HEK293 (cell line): ENCODE measurements at regions not wholly inside any gene's neighbourhood (a gene's known extent, or its start where the extent isn't known, plus 50 kb on each side); places are given as distances from the start of the nearest gene placed in this dataset.

Experiments used
- CTCF ChIA-PET: fragments of 350-600 bp; formaldehyde crosslinking; extraction: SDS; loops from one replicate; lab custom pipeline; 2021; ENCODE audit warnings: antibody characterized with exemption; lab: Yijun Ruan, JAX
- POLR2A ChIA-PET: fragments of 300-600 bp; formaldehyde crosslinking; extraction: SDS; loops from one replicate; lab custom pipeline; 2020; ENCODE audit warnings: antibody characterized with exemption, inconsistent platforms; lab: Yijun Ruan, JAX
- H3K27ac ChIP-seq: fragments of 200-500 bp; sonication (Bioruptor generic); 2 replicates; pipeline ENCODE4 v1.5.1; 2014; ENCODE audit warnings: low read depth, low read length, control low read depth, inconsistent platforms; ENCODE audit errors: extremely low read depth
- H3K36me3 ChIP-seq, 2 experiments: fragments of 200-500 bp in 1 of 2; sonication (Bioruptor generic) in 1 of 2; 1 replicate in 1 of 2; 2 replicates in 1 of 2; pipeline ENCODE4 v1.5.1; 2014 to 2017; ENCODE audit warnings: inconsistent platforms in 2 of 2, low read length in 2 of 2; ENCODE audit not compliant: control insufficient read depth in 2 of 2, insufficient read depth in 1 of 2
- H3K4me1 ChIP-seq: fragments of 200-500 bp; sonication (Bioruptor generic); 2 replicates; pipeline ENCODE4 v1.5.1; 2014; ENCODE audit warnings: mild to moderate bottlenecking, low read length, inconsistent platforms; ENCODE audit not compliant: control insufficient read depth, insufficient read depth
- H3K4me3 ChIP-seq: 2 replicates; pipeline ENCODE4 v1.5.1; 2011; ENCODE audit warnings: low read depth, mild to moderate bottlenecking, control low read depth, low read length, moderate library complexity
- H3K9me3 ChIP-seq: fragments of 200-500 bp; sonication (Bioruptor generic); 2 replicates; pipeline ENCODE4 v1.5.1; 2014; ENCODE audit warnings: low read depth, low read length, inconsistent platforms; ENCODE audit not compliant: control insufficient read depth, insufficient read depth
- GLI4 ChIP-seq: fragments of 450-650 bp; formaldehyde crosslinking; IDR thresholded peaks from 2 replicates; pipeline ENCODE4 v1.5.1; 2016; ENCODE audit warnings: missing biosample characterization, missing genetic modification characterization
- KLF7 ChIP-seq: fragments of 450-650 bp; formaldehyde crosslinking; IDR thresholded peaks from 2 replicates; pipeline ENCODE4 v1.5.1; 2016; ENCODE audit warnings: missing biosample characterization, missing genetic modification characterization, borderline replicate concordance
- REPIN1 ChIP-seq: fragments of 450-650 bp; formaldehyde crosslinking; IDR thresholded peaks from 2 replicates; pipeline ENCODE4 v1.5.1; 2017; ENCODE audit warnings: missing biosample characterization, missing genetic modification characterization, low read depth
- SALL2 ChIP-seq: fragments of 450-650 bp; formaldehyde crosslinking; IDR thresholded peaks from 2 replicates; pipeline ENCODE4 v1.5.0; 2017; ENCODE audit warnings: missing biosample characterization, mild to moderate bottlenecking, missing genetic modification characterization, borderline replicate concordance
- SP3 ChIP-seq: fragments of 450-650 bp; formaldehyde crosslinking; IDR thresholded peaks from 2 replicates; pipeline ENCODE4 v1.5.1; 2016; ENCODE audit warnings: missing biosample characterization, missing genetic modification characterization
- ZFP37 ChIP-seq: fragments of 450-650 bp; formaldehyde crosslinking; IDR thresholded peaks from 2 replicates; pipeline ENCODE4 v1.5.1; 2016; ENCODE audit warnings: missing biosample characterization, missing genetic modification characterization
- ZNF211 ChIP-seq: fragments of 450-650 bp; formaldehyde crosslinking; IDR thresholded peaks from 2 replicates; pipeline ENCODE4 v1.5.1; 2016; ENCODE audit warnings: low read depth, missing biosample characterization, missing genetic modification characterization
- ZNF48 ChIP-seq: fragments of 450-650 bp; formaldehyde crosslinking; IDR thresholded peaks from 2 replicates; pipeline ENCODE4 v1.5.1; 2016; ENCODE audit warnings: missing biosample characterization, missing genetic modification characterization
- ZNF530 ChIP-seq: fragments of 450-650 bp; formaldehyde crosslinking; IDR thresholded peaks from 2 replicates; pipeline ENCODE4 v1.5.1; 2016; ENCODE audit warnings: low read depth, missing biosample characterization, missing genetic modification characterization
- ZNF555 ChIP-seq: fragments of 450-650 bp; formaldehyde crosslinking; conservative IDR thresholded peaks from 2 replicates; pipeline ENCODE4 v1.5.1; 2017; ENCODE audit warnings: missing biosample characterization, mild to moderate bottlenecking, missing genetic modification characterization, inconsistent platforms
- ZNF560 ChIP-seq: fragments of 450-650 bp; formaldehyde crosslinking; IDR thresholded peaks from 2 replicates; pipeline ENCODE4 v1.5.1; 2017; ENCODE audit warnings: missing biosample characterization, missing genetic modification characterization, borderline replicate concordance
- ZNF585B ChIP-seq: fragments of 450-650 bp; formaldehyde crosslinking; IDR thresholded peaks from 2 replicates; pipeline ENCODE4 v1.5.1; 2016; ENCODE audit warnings: missing biosample characterization, missing genetic modification characterization
- ZNF610 ChIP-seq: fragments of 450-650 bp; formaldehyde crosslinking; IDR thresholded peaks from 2 replicates; pipeline ENCODE4 v1.5.1; 2016; ENCODE audit warnings: missing biosample characterization, missing genetic modification characterization, borderline replicate concordance
- ZNF791 ChIP-seq: fragments of 450-650 bp; formaldehyde crosslinking; IDR thresholded peaks from 2 replicates; pipeline ENCODE4 v1.5.1; 2016; ENCODE audit warnings: missing biosample characterization, missing genetic modification characterization
- ZNF792 ChIP-seq: fragments of 450-650 bp; formaldehyde crosslinking; IDR thresholded peaks from 2 replicates; pipeline ENCODE4 v1.5.1; 2016; ENCODE audit warnings: missing biosample characterization, missing genetic modification characterization
- ZNF830 ChIP-seq: fragments of 450-650 bp; IDR thresholded peaks from 2 replicates; pipeline ENCODE4 v1.5.0; 2018; ENCODE audit warnings: missing biosample characterization, missing genetic modification characterization, low read depth, mild to moderate bottlenecking, moderate library complexity
- TF ChIP-seq, protein P1 (sequence below): fragments of 450-650 bp; formaldehyde crosslinking; IDR thresholded peaks from 2 replicates; pipeline ENCODE4 v1.5.1; 2016; ENCODE audit warnings: missing biosample characterization, missing genetic modification characterization, low read depth
- TF ChIP-seq, protein P2 (sequence below): fragments of 450-650 bp; formaldehyde crosslinking; IDR thresholded peaks from 2 replicates; pipeline ENCODE4 v1.5.1; 2017; ENCODE audit warnings: missing biosample characterization, missing genetic modification characterization
- TF ChIP-seq, protein P3 (sequence below): fragments of 450-650 bp; formaldehyde crosslinking; IDR thresholded peaks from 2 replicates; pipeline ENCODE4 v1.5.1; 2016; ENCODE audit warnings: missing biosample characterization, missing genetic modification characterization

DNA sequence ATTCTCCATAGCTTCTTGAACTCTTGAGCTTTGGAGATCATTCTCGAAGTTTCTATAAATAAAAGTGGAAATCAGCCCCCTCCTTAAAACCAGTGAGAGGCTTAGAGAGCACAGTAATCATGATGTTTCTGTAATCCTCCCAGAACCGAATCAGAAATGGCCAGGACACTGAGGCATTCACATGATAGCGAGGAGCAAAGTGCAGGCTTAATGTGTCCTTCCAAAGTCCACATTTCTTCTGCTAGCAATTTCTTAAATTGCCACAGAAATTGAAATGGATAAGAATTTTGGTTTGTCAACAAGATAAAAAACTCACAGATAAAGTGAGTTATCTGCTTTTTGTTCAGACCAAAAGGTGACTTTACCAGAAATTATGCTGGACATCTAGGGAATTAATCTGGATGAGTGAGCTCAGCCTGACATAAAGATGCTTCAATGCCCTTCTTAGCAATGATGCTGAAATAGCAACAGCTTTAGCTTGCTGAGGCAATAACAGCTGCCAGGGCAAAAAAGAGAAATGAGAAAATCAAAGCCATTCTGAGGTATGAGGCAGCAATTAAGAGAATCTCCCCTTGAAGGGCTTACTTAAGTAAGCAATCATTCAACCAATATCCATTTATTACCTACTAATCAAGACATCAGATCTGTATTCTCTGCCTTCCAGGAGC is 82.4 kb upstream of the PHLPP1 start (continued):
- TF ChIP-seq, protein P1, sequence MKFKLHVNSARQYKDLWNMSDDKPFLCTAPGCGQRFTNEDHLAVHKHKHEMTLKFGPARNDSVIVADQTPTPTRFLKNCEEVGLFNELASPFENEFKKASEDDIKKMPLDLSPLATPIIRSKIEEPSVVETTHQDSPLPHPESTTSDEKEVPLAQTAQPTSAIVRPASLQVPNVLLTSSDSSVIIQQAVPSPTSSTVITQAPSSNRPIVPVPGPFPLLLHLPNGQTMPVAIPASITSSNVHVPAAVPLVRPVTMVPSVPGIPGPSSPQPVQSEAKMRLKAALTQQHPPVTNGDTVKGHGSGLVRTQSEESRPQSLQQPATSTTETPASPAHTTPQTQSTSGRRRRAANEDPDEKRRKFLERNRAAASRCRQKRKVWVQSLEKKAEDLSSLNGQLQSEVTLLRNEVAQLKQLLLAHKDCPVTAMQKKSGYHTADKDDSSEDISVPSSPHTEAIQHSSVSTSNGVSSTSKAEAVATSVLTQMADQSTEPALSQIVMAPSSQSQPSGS (tag by site-specific recombination), result no peak
- TF ChIP-seq ZFP37 (tag by site-specific recombination) (no peak), SP3 (no peak), ZNF585B (no peak), ZNF530 (tag by site-specific recombination) (no peak), ZNF211 (tag by site-specific recombination) (no peak), KLF7 (tag by site-specific recombination) (no peak), ZNF791 (tag by site-specific recombination) (no peak)

DNA sequence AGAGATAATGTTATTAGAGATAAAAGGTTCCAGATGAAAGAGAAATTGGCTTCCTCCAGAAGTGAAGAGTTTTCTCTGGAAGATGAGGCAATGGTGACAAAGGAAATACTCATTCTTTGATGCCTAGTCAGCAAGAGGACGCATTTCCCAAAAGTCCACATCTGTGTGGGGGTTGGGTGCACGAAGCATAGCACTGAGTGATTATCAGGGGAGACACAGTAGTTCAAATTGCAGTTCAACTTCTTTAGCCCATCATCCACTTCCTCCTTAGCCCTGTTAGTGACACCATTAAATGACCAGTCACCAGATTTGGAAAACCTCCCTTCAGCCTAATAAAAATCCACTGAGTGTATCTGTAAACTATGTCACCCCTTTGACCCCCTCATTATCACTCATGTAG is 80.9 kb upstream of the PHLPP1 start:
- no peak overlapping the region for H3K27ac ChIP-seq
- TF ChIP-seq ZNF792 (tag by site-specific recombination), result no peak
- TF ChIP-seq ZNF560 (tag by site-specific recombination), result no peak
- H3K4me3 ChIP-seq, result no peak overlapping the region
- H3K4me1 ChIP-seq, result peaks cover 3% of the 10 kb centered on the region; the same call in 1 of the 2 replicates
- H3K36me3 ChIP-seq, result no peaks in the 10 kb centered on the region
- H3K9me3 ChIP-seq, result no peaks in the 10 kb centered on the region
- POLR2A ChIA-PET, result no interaction called here
- CTCF ChIA-PET, result interaction anchor here (1.4 kb wide), 1 partner anchor 48 kb away, joined by 6 read pairs; no protein-coding TSS in a partner anchor

DNA sequence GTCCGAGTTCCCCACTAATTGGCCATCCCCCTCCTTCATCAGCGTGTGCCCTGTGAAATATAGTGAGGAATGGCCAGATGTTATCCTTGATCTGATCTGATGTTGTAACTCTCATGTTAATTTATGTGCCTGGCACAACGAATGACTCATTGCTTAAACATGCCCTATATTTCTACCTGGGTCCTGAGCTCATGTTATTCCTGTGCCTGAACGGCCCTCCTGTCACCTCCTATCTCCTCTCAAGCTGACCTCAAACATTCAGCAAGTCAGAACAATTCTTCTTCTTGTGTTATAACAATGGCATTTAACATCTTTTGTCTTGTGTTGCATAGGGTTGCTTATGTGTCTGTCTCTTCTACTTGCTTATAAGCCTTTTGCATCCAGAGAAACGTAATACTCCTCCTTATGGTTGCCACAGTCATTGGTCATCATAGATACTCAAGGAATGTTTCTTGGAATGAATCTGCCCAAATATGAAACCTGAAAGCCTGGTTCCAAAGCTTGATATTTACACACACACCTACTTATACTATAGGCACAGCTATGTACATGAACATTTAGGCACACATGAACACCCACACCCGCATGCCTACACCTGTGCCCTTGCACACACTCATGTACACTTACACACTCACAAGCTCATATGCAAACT is 80.2 kb upstream of the PHLPP1 start:
- TF ChIP-seq, protein P2, sequence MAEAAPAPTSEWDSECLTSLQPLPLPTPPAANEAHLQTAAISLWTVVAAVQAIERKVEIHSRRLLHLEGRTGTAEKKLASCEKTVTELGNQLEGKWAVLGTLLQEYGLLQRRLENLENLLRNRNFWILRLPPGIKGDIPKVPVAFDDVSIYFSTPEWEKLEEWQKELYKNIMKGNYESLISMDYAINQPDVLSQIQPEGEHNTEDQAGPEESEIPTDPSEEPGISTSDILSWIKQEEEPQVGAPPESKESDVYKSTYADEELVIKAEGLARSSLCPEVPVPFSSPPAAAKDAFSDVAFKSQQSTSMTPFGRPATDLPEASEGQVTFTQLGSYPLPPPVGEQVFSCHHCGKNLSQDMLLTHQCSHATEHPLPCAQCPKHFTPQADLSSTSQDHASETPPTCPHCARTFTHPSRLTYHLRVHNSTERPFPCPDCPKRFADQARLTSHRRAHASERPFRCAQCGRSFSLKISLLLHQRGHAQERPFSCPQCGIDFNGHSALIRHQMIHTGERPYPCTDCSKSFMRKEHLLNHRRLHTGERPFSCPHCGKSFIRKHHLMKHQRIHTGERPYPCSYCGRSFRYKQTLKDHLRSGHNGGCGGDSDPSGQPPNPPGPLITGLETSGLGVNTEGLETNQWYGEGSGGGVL (tag by site-specific recombination), result no peak
- TF ChIP-seq, protein P3, sequence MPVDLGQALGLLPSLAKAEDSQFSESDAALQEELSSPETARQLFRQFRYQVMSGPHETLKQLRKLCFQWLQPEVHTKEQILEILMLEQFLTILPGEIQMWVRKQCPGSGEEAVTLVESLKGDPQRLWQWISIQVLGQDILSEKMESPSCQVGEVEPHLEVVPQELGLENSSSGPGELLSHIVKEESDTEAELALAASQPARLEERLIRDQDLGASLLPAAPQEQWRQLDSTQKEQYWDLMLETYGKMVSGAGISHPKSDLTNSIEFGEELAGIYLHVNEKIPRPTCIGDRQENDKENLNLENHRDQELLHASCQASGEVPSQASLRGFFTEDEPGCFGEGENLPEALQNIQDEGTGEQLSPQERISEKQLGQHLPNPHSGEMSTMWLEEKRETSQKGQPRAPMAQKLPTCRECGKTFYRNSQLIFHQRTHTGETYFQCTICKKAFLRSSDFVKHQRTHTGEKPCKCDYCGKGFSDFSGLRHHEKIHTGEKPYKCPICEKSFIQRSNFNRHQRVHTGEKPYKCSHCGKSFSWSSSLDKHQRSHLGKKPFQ (tag by site-specific recombination), result no peak
- no peak for TF ChIP-seq SALL2 (tag by site-specific recombination)
- no peak for TF ChIP-seq ZNF610 (tag by site-specific recombination)
- no peak for TF ChIP-seq ZNF830 (tag by site-specific recombination)
- no peak for TF ChIP-seq ZNF555 (tag by site-specific recombination)
- TF ChIP-seq ZNF48, result no peak
- TF ChIP-seq GLI4, result no peak
- no peak for TF ChIP-seq REPIN1 (tag by site-specific recombination)
- TF ChIP-seq, protein P1 (tag by site-specific recombination), result no peak
- no peaks in the 10 kb centered on the region for H3K9me3 ChIP-seq
- ChIA-PET CTCF (interaction anchor here (0.6 to 1.4 kb wide), 4 partner anchors 9 to 1018 kb away, joined by 3 to 6 read pairs (median 4); no protein-coding TSS in a partner anchor), POLR2A (no interaction called here)
- no peak overlapping the region for H3K27ac ChIP-seq
- H3K36me3 ChIP-seq, result no peaks in the 10 kb centered on the region
- H3K4me1 ChIP-seq, result peaks cover 3% of the 10 kb centered on the region; the same call in 1 of the 2 replicates
- no peak overlapping the region for H3K4me3 ChIP-seq
